ENCODE measurements at regions not wholly inside any gene's neighbourhood (a gene's known extent, or its start where the extent isn't known, plus 50 kb on each side); places are given as distances from the start of the nearest gene placed in this dataset.
"Not testable (repeated sequence)": the region's sequence is repeated elsewhere in the genome, so short reads cannot be mapped to it uniquely, and the experiment has no call there.

DNA sequence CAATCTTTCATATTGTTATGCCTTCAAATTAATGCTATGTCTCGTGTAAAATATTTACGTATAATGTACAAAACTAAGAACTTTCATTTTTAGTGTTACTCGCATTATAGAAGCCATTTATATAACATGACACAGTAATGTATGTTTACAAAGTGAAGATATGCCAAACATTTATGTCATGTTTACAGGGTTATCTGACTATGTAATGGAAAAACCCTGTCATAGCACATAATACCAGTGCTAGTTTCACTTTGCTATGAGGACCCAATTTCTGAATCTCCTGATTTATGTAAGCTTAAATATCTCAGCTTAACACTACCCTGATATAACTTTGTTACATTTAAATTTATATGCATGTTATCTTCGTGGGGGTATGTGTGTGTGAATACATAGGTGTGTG is 233.1 kb downstream of the FAT4 start:
- Histone ChIP-seq H3K9me3 (peaks cover 6% of the 10 kb centered on the region), H4K20me1 (no peaks in the 10 kb centered on the region), H3K4me3 (no peak overlapping the region), H3K4me2 (no peak overlapping the region), H3K36me3 (no peaks in the 10 kb centered on the region), H3K27me3 (no peaks in the 10 kb centered on the region), H3K27ac (no peak overlapping the region), H3K9ac (no peak overlapping the region), H3K4me1 (no peaks in the 10 kb centered on the region)
- TF ChIP-seq Cebpa-rat (IDR thresholded peaks at IDR 0.05), result no peak

DNA sequence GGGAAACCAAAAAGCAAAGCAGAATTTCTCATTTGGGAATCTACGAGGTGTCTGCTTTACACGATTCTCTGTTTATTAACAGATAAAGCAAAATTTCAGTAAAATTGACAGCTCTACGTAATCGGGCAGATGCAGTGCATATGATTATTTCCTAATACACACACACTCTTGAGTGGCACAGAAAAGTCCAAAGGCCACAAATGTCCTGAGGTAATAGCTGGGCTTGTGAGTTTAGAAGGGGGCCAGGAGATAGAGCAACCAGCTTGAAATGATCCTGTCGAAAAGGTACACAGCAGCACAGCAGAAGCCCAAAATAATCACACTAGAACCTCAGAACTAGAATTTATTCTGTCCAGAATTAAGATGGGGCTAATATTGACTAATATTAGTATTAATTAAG is 236.0 kb downstream of the FAT4 start:
- H3K27ac ChIP-seq, result no peak overlapping the region
- H4K20me1 ChIP-seq, result no peaks in the 10 kb centered on the region
- H3K36me3 ChIP-seq, result no peaks in the 10 kb centered on the region
- TF ChIP-seq Cebpa-rat (IDR thresholded peaks at IDR 0.05), result no peak
- H3K4me2 ChIP-seq, result no peak overlapping the region
- H3K4me1 ChIP-seq, result no peaks in the 10 kb centered on the region
- H3K9ac ChIP-seq, result no peak overlapping the region
- H3K4me3 ChIP-seq, result no peak overlapping the region
- peaks cover 6% of the 10 kb centered on the region for H3K9me3 ChIP-seq
- no peaks in the 10 kb centered on the region for H3K27me3 ChIP-seq

DNA sequence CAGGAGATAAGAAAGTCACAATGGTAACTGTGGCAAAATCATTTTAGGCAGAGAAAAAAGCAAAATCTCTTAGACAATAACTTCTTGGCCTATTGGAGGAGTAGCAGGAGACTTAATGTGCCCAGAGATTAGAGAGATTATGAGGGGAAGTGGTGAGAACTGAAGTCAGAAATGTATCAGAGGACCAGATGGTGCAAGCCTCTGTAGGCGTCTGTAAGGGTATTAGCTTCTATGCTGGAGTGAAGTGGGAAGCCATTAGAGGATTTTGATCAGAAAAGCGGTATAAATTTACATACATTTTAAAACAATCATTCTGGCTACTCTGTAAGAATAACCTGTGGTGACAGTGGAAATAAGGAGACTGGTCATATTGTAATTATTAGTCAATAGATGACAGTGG is 236.7 kb downstream of the FAT4 start:
- Histone ChIP-seq H3K27me3 (no peaks in the 10 kb centered on the region), H3K4me2 (no peak overlapping the region), H3K9ac (no peak overlapping the region), H4K20me1 (no peaks in the 10 kb centered on the region), H3K4me3 (no peak overlapping the region), H3K27ac (no peak overlapping the region), H3K9me3 (peaks cover 9% of the 10 kb centered on the region), H3K4me1 (no peaks in the 10 kb centered on the region), H3K36me3 (no peaks in the 10 kb centered on the region)
- TF ChIP-seq Cebpa-rat (IDR thresholded peaks at IDR 0.05), result no peak

DNA sequence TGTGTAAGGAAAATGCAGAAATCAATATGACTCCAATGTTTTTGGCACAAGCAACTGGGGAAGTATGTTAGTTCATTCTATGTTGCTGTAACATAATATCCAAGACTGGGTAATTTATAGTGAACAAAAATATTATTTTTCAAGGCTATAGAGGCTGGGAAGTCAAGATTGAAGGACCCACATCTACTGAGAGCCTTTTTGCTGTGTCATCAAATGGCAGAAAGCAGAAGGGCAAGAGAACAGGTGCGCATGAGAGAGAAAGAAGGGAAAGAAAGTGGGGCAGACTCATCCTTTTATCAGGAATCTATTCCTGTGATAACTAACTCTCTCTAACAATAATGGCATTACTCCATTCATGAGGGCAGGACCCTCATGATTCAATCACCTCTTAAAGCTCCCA is 237.2 kb downstream of the FAT4 start:
- no peak for TF ChIP-seq Cebpa-rat (IDR thresholded peaks at IDR 0.05)
- H3K9ac ChIP-seq, result no peak overlapping the region
- H3K4me2 ChIP-seq, result no peak overlapping the region
- no peaks in the 10 kb centered on the region for H3K4me1 ChIP-seq
- peaks cover 8% of the 10 kb centered on the region for H3K9me3 ChIP-seq
- H3K36me3 ChIP-seq, result no peaks in the 10 kb centered on the region
- no peaks in the 10 kb centered on the region for H3K27me3 ChIP-seq
- H3K4me3 ChIP-seq, result no peak overlapping the region
- no peaks in the 10 kb centered on the region for H4K20me1 ChIP-seq
- no peak overlapping the region for H3K27ac ChIP-seq

DNA sequence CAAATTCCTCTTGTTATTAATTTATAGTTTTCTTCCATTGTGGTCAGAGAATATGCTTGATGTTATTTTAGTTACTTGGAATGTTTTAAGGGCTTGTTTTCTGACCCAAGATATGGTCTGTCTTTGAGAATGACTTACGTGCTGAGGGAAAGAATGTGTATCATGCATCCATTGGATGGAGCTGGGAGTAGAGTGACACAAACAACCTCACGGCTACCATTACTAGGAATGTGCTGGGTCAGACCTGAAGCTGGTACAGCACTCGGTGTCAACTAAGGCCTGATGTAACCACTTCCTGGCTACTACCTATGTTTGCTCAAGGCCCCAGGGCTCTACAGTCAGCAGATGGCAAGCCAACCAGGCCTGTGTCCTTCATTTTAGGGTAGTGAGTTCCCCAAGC is 257.8 kb downstream of the FAT4 start:
- H3K36me3 ChIP-seq, result no peaks in the 10 kb centered on the region
- no peak overlapping the region for H3K4me3 ChIP-seq
- no peaks in the 10 kb centered on the region for H3K4me1 ChIP-seq
- TF ChIP-seq Cebpa-rat (IDR thresholded peaks at IDR 0.05), result no peak
- H3K4me2 ChIP-seq, result no peak overlapping the region
- H3K27me3 ChIP-seq, result no peaks in the 10 kb centered on the region
- H3K9ac ChIP-seq, result no peak overlapping the region
- no peaks in the 10 kb centered on the region for H4K20me1 ChIP-seq
- H3K27ac ChIP-seq, result no peak overlapping the region
- H3K9me3 ChIP-seq, result no peaks in the 10 kb centered on the region

DNA sequence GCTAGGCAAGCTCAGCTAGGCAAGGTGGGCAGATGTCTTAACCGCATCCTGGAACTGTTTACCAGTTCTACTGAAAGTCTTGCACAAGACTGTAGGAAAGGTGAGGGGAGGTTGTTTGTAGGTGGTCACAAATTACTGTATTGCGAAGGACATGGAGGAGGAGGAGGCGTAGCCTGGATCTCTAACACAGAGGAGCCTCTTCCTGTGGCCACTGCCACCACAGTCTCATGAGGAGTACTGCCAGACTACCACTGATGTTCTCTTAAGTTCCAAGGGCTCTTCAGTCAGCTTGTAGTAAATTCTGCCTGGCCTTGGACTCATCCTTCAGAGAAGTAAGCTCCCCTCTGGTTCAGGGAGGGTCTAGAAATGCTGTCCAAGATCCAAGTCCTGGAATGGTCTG is 258.6 kb downstream of the FAT4 start:
- H3K27me3 ChIP-seq, result no peaks in the 10 kb centered on the region
- H3K4me1 ChIP-seq, result no peaks in the 10 kb centered on the region
- H3K9me3 ChIP-seq, result no peaks in the 10 kb centered on the region
- no peak overlapping the region for H3K4me2 ChIP-seq
- no peak for TF ChIP-seq Cebpa-rat (IDR thresholded peaks at IDR 0.05)
- H3K4me3 ChIP-seq, result no peak overlapping the region
- no peaks in the 10 kb centered on the region for H4K20me1 ChIP-seq
- no peak overlapping the region for H3K27ac ChIP-seq
- H3K36me3 ChIP-seq, result no peaks in the 10 kb centered on the region
- no peak overlapping the region for H3K9ac ChIP-seq

DNA sequence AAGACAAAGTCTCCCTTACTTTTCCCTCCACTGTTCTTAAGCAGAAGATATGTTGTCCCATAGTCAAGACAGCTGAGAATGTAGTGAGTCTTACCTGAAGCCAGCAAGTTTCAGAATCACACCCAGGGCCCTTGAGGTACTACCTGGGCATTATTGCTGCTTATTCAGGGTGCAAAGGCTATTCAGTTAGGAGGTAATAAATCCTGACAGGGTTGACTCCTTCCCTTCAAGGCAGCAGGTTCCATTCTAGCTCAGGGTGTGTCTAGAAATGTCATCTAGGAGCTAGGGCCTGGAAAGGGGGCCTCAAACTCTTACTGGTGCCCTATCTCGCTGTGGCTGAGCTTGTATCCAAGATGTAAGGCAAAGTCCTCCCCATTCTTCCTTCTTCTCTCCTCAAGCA is 259.0 kb downstream of the FAT4 start:
- Histone ChIP-seq H4K20me1 (no peaks in the 10 kb centered on the region), H3K36me3 (no peaks in the 10 kb centered on the region), H3K27me3 (no peaks in the 10 kb centered on the region), H3K4me2 (no peak overlapping the region), H3K4me3 (no peak overlapping the region), H3K9ac (no peak overlapping the region), H3K27ac (no peak overlapping the region), H3K4me1 (no peaks in the 10 kb centered on the region), H3K9me3 (no peaks in the 10 kb centered on the region)
- no peak for TF ChIP-seq Cebpa-rat (IDR thresholded peaks at IDR 0.05)

DNA sequence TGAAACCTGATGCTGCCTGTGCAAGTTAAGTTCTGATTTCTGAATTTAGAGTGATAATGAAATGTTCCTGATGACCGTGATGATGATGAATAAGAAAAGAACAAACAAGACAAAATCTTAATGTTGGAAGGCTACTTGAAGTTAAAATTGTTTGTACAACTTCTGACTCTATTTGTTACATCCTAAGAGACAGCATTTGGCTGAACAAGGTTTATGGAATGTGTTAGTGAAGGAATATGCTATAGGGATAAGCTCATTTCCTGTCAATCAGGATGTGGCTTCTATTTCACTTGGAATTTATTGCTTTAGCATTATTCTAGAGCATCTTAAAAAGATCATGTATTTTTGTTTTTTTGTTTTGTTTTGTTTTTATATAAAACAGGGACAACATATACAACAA is 267.5 kb downstream of the FAT4 start:
- no peak overlapping the region for H3K4me3 ChIP-seq
- H4K20me1 ChIP-seq, result no peaks in the 10 kb centered on the region
- no peak for TF ChIP-seq Cebpa-rat (IDR thresholded peaks at IDR 0.05)
- no peak overlapping the region for H3K4me2 ChIP-seq
- H3K9me3 ChIP-seq, result no peaks in the 10 kb centered on the region
- H3K9ac ChIP-seq, result no peak overlapping the region
- no peaks in the 10 kb centered on the region for H3K4me1 ChIP-seq
- H3K36me3 ChIP-seq, result no peaks in the 10 kb centered on the region
- no peaks in the 10 kb centered on the region for H3K27me3 ChIP-seq
- H3K27ac ChIP-seq, result no peak overlapping the region

DNA sequence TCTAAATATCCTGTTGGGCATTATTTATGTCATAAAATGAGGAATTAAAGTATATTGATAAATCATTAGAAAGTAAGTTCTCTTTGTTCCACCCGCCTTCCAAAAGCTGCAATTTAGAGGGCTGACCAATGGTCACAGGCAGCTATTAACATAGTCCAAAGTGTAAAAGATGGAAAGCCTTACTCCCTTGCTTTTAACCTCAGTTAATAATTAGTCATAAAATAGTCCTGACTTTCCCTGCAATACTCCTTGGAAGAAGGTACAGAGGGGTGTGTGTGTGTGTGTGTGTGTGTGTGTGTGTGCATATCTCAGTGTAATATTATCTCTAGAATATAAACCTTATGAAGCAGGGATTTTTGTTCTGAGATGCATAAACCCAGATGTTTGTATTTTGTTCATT is 275.4 kb downstream of the FAT4 start:
- Histone ChIP-seq H3K9me3 (no peaks in the 10 kb centered on the region), H3K4me1 (no peaks in the 10 kb centered on the region), H3K4me2 (no peak overlapping the region), H4K20me1 (no peaks in the 10 kb centered on the region), H3K9ac (no peak overlapping the region), H3K27ac (no peak overlapping the region), H3K36me3 (no peaks in the 10 kb centered on the region), H3K27me3 (no peaks in the 10 kb centered on the region), H3K4me3 (no peak overlapping the region)
- TF ChIP-seq Cebpa-rat (IDR thresholded peaks at IDR 0.05), result no peak

DNA sequence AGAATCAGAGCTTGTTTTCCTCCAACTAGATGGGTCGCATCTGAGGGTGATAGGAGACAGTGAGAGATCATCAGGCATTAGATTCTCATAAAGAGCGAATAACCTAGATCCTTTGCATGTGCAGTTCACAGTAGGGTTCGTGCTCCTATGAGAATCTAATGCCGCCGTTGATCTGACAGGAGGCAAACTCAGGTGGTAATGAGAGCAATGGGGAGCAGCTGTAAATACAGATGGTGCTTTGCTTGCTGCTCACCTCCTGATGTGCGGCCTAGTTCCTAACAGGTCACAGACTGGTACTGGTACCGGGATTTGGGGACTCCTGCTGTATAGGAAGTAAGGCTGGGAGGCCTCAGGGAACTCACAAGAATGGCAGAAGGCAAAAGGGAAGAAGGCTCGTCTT is 276.5 kb downstream of the FAT4 start:
- no peak for TF ChIP-seq Cebpa-rat (IDR thresholded peaks at IDR 0.05)
- H3K9me3 ChIP-seq, result no peaks in the 10 kb centered on the region
- H3K27ac ChIP-seq, result no peak overlapping the region
- no peaks in the 10 kb centered on the region for H3K4me1 ChIP-seq
- H3K9ac ChIP-seq, result no peak overlapping the region
- H3K4me3 ChIP-seq, result no peak overlapping the region
- H3K36me3 ChIP-seq, result no peaks in the 10 kb centered on the region
- H3K4me2 ChIP-seq, result no peak overlapping the region
- H4K20me1 ChIP-seq, result no peaks in the 10 kb centered on the region
- no peaks in the 10 kb centered on the region for H3K27me3 ChIP-seq

DNA sequence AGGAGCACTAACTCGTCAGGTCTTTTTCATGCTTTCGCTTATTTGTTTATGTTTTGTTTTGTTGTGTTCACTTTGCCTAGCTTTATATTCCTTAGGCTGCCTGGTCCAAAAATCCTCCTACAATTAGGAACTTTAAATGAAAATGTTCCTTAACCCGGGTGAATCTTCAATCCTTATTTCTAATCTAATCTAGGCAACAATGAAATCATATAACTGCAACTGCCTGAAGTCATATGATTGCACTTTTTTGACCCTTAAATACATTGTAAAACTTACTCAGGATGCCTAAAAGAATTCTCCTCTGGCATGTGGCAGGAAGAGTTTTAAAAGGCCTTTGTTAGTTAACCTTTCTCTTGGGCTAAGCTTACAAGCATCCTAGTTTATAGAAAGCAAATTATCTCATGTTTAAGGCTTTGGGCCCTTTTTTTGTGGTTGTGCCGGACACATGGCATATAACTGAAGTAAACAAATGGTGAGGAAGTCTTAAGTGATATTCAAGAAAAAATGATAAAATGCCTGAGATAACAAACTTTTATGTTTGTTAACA is 279.4 kb downstream of the FAT4 start:
- no peak for TF ChIP-seq Cebpa-rat (IDR thresholded peaks at IDR 0.05)
- H3K36me3 ChIP-seq, result no peaks in the 10 kb centered on the region
- H3K4me2 ChIP-seq, result no peak overlapping the region
- no peaks in the 10 kb centered on the region for H4K20me1 ChIP-seq
- H3K27ac ChIP-seq, result no peak overlapping the region
- no peaks in the 10 kb centered on the region for H3K9me3 ChIP-seq
- H3K4me3 ChIP-seq, result no peak overlapping the region
- H3K9ac ChIP-seq, result no peak overlapping the region
- no peaks in the 10 kb centered on the region for H3K4me1 ChIP-seq
- H3K27me3 ChIP-seq, result no peaks in the 10 kb centered on the region

DNA sequence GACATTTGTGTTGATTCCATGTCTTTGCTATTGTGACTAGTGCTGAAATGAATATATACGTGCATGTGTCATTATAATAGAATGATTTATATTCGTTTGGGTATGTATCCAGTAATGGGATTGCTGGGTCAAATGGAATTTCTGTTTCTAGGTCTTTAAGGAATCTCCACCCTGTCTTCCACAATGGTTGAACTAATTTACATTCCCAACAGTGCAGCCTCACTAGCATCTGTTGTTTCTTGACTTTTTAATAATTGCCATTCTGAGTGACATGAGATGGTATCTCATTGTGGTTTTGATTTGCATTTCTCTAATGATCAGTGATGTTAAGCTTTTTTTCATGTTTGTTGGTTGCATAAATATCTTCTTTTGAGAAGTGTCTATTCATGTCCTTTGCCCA is 291.2 kb downstream of the FAT4 start:
- not testable (repeated sequence) for H3K27me3 ChIP-seq, H3K27ac ChIP-seq, H3K9ac ChIP-seq, H3K4me3 ChIP-seq, H3K36me3 ChIP-seq, H3K9me3 ChIP-seq, H3K4me1 ChIP-seq, H4K20me1 ChIP-seq, H3K4me2 ChIP-seq

All from BLaER1 (cell line).